Sigmoid colon (tissue), 4 donors: ENCODE measurements at regions not wholly inside any gene's neighbourhood (a gene's known extent, or its start where the extent isn't known, plus 50 kb on each side); places are given as distances from the start of the nearest gene placed in this dataset.

Experiments used
- EP300 ChIP-seq, 4 donors: sonication (generic); formaldehyde crosslinking; IDR thresholded peaks; one replicate each; pipeline ENCODE4 v1.6.1; 2017; ENCODE audit warnings: antibody characterized with exemption in 4 of 4
- TF ChIP-seq, protein P1 (sequence below), 4 experiments: fragments of 450-650 bp in 3 of 4; fragments of 200-600 bp in 1 of 4; IDR thresholded peaks; one replicate each; pipeline ENCODE4 v1.5.1; 2016 to 2019; ENCODE audit warnings: antibody characterized with exemption in 4 of 4, mild to moderate bottlenecking in 3 of 4, moderate library complexity in 2 of 4

DNA sequence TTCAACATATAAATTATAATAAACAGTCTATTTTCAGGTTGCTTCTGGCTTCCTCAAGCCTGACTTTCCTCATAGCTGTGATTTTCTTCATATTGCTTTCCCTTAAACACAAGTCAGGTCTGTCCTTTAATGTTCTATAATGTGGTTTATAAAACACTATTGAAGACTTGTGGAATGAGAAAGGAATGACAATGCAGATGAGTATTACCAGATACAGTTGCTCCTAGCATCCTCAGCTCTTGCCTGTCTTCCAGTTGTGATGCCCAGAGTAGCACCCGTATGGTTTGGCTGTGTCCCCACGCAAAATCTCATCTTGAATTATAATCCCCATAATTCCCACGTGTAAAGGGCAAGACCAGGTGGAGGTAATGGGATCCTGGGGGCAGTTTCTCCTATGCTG, 265.7 kb upstream of the BOD1L1 start:
- TF ChIP-seq, protein P1, sequence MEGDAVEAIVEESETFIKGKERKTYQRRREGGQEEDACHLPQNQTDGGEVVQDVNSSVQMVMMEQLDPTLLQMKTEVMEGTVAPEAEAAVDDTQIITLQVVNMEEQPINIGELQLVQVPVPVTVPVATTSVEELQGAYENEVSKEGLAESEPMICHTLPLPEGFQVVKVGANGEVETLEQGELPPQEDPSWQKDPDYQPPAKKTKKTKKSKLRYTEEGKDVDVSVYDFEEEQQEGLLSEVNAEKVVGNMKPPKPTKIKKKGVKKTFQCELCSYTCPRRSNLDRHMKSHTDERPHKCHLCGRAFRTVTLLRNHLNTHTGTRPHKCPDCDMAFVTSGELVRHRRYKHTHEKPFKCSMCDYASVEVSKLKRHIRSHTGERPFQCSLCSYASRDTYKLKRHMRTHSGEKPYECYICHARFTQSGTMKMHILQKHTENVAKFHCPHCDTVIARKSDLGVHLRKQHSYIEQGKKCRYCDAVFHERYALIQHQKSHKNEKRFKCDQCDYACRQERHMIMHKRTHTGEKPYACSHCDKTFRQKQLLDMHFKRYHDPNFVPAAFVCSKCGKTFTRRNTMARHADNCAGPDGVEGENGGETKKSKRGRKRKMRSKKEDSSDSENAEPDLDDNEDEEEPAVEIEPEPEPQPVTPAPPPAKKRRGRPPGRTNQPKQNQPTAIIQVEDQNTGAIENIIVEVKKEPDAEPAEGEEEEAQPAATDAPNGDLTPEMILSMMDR (IDR thresholded peaks at IDR 0.05) = no peak
- TF ChIP-seq EP300 (IDR thresholded peaks at IDR 0.05) = no peak
